ENCODE measurements at regions not wholly inside any gene's neighbourhood (a gene's known extent, or its start where the extent isn't known, plus 50 kb on each side); places are given as distances from the start of the nearest gene placed in this dataset.

- no peaks in the 10 kb centered on the region for H3K4me1 ChIP-seq
- intact Hi-C loops (cut with DNase I) = no loop called here
- no peaks in the 10 kb centered on the region for H3K9me3 ChIP-seq
- H3K27ac ChIP-seq = no peak overlapping the region
- H3K36me3 ChIP-seq = no peaks in the 10 kb centered on the region
- TF ChIP-seq CTCF (IDR thresholded peaks at IDR 0.05) = no peak
- TF ChIP-seq POLR2A (IDR thresholded peaks at IDR 0.05) = no peak
- TF ChIP-seq POLR2AphosphoS5 (IDR thresholded peaks at IDR 0.05; ENCODE audit: insufficient read depth in 1 of 2, low read depth in 1 of 2) = no peak
- no peak overlapping the region for H3K4me3 ChIP-seq
- no peaks in the 10 kb centered on the region for H3K27me3 ChIP-seq
- DNase-seq (ENCODE audit: extremely low spot score in 2 of 2) = no peak
These were observed 110.4 kb upstream of the PFN2 start for GRCh38 chr3:150081084-150081483.

- Histone ChIP-seq H3K4me1 (no peaks in the 10 kb centered on the region), H3K9me3 (no peaks in the 10 kb centered on the region), H3K27ac (no peak overlapping the region), H3K36me3 (no peaks in the 10 kb centered on the region), H3K4me3 (no peak overlapping the region), H3K27me3 (no peaks in the 10 kb centered on the region)
- intact Hi-C loops (cut with DNase I) = no loop called here
- TF ChIP-seq POLR2AphosphoS5 (IDR thresholded peaks at IDR 0.05; ENCODE audit: insufficient read depth in 1 of 2, low read depth in 1 of 2) = no peak
- no peak for TF ChIP-seq CTCF (IDR thresholded peaks at IDR 0.05)
- TF ChIP-seq POLR2A (IDR thresholded peaks at IDR 0.05) = no peak
- no peak for DNase-seq (ENCODE audit: extremely low spot score in 2 of 2)
These were observed 109.5 kb upstream of the PFN2 start for GRCh38 chr3:150080058-150080730.

- DNase-seq (ENCODE audit: extremely low spot score in 2 of 2) = no peak
- TF ChIP-seq POLR2A (IDR thresholded peaks at IDR 0.05) (no peak), CTCF (IDR thresholded peaks at IDR 0.05) (no peak), POLR2AphosphoS5 (IDR thresholded peaks at IDR 0.05; ENCODE audit: insufficient read depth in 1 of 2, low read depth in 1 of 2) (no peak)
- Histone ChIP-seq H3K4me3 (no peak overlapping the region), H3K36me3 (no peaks in the 10 kb centered on the region), H3K27ac (no peak overlapping the region), H3K9me3 (no peaks in the 10 kb centered on the region), H3K4me1 (no peaks in the 10 kb centered on the region), H3K27me3 (no peaks in the 10 kb centered on the region)
- intact Hi-C loops (cut with DNase I) = no loop called here
These were observed 108.5 kb upstream of the PFN2 start for GRCh38 chr3:150079029-150079739.

GRCh38 chr3:150077581-150078247, 107.0 kb upstream of the PFN2 start:
- Histone ChIP-seq H3K27me3 (no peaks in the 10 kb centered on the region), H3K36me3 (no peaks in the 10 kb centered on the region), H3K4me1 (no peaks in the 10 kb centered on the region), H3K4me3 (no peak overlapping the region), H3K9me3 (no peaks in the 10 kb centered on the region), H3K27ac (no peak overlapping the region)
- intact Hi-C loops (cut with DNase I) = no loop called here
- TF ChIP-seq POLR2AphosphoS5 (IDR thresholded peaks at IDR 0.05; ENCODE audit: insufficient read depth in 1 of 2, low read depth in 1 of 2) (no peak), POLR2A (IDR thresholded peaks at IDR 0.05) (no peak), CTCF (IDR thresholded peaks at IDR 0.05) (no peak)
- DNase-seq (ENCODE audit: extremely low spot score in 2 of 2) = peak in 1 of 2 donors; percentile 1
